22Rv1 (cell line): ENCODE measurements at regions not wholly inside any gene's neighbourhood (a gene's known extent, or its start where the extent isn't known, plus 50 kb on each side); places are given as distances from the start of the nearest gene placed in this dataset.

Experiments used
- H3K27ac ChIP-seq: fragments of 450-650 bp; 2 replicates; pipeline ENCODE4 v1.5.1; 2017
- CTCF ChIP-seq: fragments of 450-650 bp; IDR thresholded peaks from 2 replicates; pipeline ENCODE4 v1.5.1; 2017; ENCODE audit warnings: mild to moderate bottlenecking
- ZFX ChIP-seq: fragments of 450-650 bp; IDR thresholded peaks from 2 replicates; pipeline ENCODE4 v1.6.1; 2017; ENCODE audit warnings: antibody characterized with exemption, borderline replicate concordance

- TF ChIP-seq CTCF = no peak
- TF ChIP-seq ZFX = no peak
- H3K27ac ChIP-seq = no peak overlapping the region
Observed at GRCh38 chr7:11931307-11931706, 99.3 kb upstream of the THSD7A start.

GRCh38 chr7:11934796-11935195, 102.8 kb upstream of the THSD7A start:
- TF ChIP-seq CTCF = no peak
- no peak for TF ChIP-seq ZFX
- no peak overlapping the region for H3K27ac ChIP-seq

GRCh38 chr7:11935905-11936304, 103.9 kb upstream of the THSD7A start:
- no peak overlapping the region for H3K27ac ChIP-seq
- TF ChIP-seq CTCF = no peak
- TF ChIP-seq ZFX = no peak

GRCh38 chr7:11946794-11947193, 114.8 kb upstream of the THSD7A start:
- TF ChIP-seq CTCF (no peak), ZFX (no peak)

GRCh38 chr7:11950281-11950680, 118.3 kb upstream of the THSD7A start:
- no peak overlapping the region for H3K27ac ChIP-seq
- TF ChIP-seq ZFX (no peak), CTCF (no peak)

More at GRCh38 chr7:11946794-11947193, 114.8 kb upstream of the THSD7A start:
- no peak overlapping the region for H3K27ac ChIP-seq

- no peak for TF ChIP-seq CTCF
- TF ChIP-seq ZFX = no peak
- no peak overlapping the region for H3K27ac ChIP-seq
Observed at GRCh38 chr7:11950942-11951341, 118.9 kb upstream of the THSD7A start.

- no peak for TF ChIP-seq CTCF
- TF ChIP-seq ZFX = no peak
- H3K27ac ChIP-seq = no peak overlapping the region
Observed at GRCh38 chr7:11951909-11952308, 119.9 kb upstream of the THSD7A start.
